Activated CD4-positive, alpha-beta T cell treated with anti-CD3 and anti-CD28 coated beads for 1 hour (primary cell): ENCODE measurements at regions not wholly inside any gene's neighbourhood (a gene's known extent, or its start where the extent isn't known, plus 50 kb on each side); places are given as distances from the start of the nearest gene placed in this dataset.
"Not testable (repeated sequence)": the region's sequence is repeated elsewhere in the genome, so short reads cannot be mapped to it uniquely, and the experiment has no call there.

ENCODE experiments used
- DNase-seq: peaks from one replicate; pipeline ENCODE4 v3.0.0-alpha.2; 2020

DNA sequence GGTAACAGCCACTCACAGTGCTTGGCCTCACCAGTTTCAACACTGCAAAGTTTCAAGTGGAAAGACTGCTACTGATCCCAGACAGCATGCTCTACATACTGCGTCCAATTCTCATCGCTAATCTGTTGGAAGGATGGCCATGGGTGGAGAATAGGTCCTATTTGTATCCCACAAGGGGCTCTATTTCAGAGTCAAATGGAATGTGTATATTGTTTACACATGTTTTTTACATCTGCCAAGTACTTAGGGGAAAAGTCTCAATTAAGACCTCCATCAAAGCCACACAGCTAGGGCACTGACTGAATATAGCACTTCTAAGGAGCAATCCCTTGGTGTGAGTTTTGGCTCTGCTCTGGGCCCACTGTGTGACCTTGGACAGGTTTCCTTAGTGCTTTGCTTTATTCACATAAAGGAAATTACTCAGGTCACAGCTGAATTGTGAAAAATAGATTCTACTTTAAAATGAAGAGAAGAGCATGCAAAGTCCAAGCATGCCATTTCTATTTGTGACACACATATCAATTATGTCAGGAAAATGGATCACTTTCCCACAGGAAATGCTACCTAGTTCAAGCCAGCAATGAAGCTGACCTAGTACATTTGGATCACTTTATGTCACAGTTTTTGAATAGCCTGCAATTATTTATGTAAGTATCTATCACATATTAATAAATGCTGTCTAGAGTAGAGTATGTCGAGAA lies 112.9 kb upstream of the STK17B start:
- DNase-seq = no peak

DNA sequence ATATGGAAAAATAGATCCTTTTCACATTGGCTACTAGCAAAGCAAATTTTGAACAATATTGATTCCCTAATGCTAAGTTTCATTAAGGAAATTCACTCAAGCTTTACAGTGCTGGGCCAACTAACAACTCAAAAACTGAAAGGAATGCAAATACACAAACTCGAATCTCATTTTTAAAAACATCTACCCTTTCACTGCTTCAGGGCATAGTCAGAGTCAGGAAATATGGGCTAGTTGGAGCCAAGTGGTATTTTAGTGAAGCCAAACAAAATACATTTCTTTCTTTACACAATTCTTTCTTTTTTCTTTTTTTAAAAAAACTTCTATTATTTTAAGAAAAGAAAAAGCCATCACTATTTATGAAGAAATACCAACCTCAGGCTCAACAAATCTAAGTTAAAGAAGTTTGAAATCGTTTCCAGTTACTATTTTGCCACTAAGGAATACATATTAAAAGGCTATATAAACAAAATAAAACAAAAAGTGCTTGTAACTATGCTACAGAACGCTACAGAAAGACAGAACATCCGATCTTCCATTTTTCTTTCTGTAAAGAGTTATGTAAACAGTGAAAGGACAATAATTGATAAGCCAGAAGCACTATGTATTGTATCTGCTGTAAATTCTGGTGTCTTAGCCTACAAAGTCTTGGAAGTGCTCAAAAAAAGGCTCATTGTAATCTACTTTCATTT lies 113.6 kb upstream of the STK17B start:
- DNase-seq = no peak

DNA sequence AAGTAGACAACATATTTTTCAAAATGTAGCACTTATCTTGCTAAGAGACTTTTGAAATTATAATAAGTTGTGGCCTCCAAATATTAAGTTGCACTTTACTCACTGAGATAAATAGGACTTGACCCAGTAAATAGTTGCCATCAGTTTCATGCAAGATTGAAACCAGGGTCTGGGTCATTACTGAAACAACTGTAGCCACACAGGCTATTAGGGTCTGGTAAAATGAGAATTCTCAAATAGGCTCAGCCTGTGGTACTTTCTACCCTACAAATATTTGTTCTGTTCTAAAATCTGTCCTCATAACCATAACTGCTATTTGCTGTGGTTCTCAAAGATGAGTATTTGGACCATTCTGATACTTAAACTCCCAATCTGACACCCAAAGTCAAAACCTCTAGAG lies 115.4 kb upstream of the STK17B start:
- no peak for DNase-seq

DNA sequence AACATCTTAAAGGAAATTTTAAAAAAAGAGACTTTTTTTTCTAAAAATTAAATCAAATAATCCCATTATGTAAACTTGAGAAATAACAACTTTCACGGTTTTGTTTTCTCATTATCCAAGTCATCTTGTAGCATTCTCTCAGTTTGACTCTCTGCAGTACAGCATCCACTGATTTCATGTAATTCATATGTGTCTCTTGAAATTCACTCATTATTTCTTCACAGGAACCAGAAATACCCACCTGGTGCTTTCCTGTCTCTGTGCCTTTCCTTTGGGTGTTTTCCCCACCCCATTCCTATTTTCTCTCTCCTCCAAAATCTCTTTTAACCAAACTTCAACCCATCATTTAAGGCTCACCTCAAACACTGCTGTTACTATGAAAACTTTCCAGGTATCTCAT lies 116.1 kb upstream of the STK17B start:
- no peak for DNase-seq

DNA sequence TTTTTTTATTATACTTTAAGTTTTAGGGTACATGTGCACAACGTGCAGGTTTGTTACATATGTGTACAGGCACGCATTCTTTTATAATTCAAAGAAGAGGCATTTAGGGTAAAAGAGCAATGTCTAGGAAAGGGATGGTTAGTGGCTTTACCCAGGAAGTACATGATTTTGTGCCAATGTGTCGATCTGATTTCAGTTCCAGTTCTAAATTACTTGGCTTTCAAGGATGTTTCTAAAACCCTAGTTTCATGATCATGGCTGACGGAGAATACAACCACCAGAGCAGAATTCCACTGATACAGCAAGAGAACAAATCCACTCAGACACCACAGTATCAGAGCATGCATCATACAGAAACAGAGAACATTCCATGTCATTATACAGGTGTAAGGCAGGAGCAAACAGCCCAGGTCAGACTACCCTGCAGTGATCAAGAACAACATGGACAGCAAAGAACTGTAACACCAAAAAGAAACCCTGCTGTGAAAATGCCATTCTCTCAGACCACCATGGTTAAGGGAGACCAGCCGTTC lies 116.7 kb upstream of the STK17B start:
- DNase-seq = no peak

DNA sequence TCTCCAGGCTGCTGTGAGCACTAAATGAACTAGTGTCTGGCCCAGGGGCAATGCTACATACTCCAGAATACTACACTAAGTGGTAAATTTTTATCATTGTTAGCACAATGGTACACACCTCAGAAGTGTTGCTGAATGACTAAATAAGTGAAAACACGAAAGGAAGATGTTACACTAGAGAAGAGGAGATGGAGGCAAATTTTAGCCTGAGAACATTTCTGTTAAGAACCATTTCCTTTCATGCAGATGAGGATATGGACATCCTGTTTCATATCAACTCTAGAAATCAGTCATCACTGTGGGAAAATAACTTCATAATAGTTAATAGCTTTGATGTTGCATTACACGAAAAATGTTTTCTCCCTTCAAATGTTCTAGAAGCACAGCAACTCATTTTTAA lies 117.6 kb upstream of the STK17B start:
- no peak for DNase-seq

DNA sequence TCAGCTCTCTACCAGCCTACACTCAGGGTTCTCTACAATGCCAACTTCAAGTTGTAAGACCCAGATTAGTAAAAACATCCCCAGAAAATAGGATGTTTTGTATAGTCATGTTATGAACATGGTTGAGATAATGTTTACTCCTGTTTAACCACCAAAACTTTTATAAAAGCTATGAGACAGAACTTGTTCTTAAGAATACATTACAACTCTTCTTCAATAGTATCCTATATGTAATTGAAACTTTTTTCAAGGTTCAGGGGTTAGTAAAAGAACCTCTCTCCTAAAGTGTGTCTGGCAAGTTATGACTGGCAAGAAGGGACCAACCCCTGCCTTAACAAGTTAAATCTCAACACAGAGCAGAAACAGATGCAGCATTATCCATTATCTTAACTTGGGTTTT lies 118.8 kb upstream of the STK17B start:
- no peak for DNase-seq

DNA sequence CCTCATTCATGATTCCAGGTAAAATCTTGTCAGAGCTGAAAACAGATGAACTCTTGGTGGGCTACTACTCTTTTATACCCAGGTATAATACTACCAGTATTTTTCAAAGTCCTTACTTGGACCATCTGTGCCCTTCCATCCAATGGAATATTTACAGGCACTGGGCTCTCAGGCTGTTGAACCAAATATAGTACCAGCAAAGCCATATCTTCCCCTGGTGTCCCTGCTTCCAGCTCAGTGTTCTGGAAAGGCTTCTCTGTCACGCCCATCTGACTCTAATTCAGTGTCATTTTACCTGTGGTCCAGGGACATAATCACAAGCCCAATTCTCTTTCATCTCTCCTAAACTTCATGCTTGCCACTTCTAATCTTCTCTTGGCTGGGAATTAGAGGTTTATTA lies 119.2 kb upstream of the STK17B start:
- no peak for DNase-seq

DNA sequence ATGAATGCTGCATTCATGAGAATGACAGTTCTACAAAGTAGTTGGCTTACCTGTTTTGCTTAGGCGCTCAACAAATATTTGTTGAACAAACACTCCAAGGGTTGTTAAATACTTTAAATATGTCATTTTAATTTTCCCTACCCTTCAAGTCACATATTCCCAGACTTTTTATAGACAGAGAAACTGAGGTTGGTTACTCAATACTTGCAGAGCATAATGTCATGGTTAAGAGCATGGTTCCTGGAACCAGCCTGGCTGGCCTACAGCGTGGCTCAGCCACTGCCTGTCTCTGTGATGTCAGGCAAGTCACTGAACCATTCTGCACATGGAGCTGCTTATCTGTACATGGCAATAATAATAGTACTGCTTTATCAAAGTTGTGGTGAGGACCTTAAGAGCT lies 120.0 kb upstream of the STK17B start:
- no peak for DNase-seq

DNA sequence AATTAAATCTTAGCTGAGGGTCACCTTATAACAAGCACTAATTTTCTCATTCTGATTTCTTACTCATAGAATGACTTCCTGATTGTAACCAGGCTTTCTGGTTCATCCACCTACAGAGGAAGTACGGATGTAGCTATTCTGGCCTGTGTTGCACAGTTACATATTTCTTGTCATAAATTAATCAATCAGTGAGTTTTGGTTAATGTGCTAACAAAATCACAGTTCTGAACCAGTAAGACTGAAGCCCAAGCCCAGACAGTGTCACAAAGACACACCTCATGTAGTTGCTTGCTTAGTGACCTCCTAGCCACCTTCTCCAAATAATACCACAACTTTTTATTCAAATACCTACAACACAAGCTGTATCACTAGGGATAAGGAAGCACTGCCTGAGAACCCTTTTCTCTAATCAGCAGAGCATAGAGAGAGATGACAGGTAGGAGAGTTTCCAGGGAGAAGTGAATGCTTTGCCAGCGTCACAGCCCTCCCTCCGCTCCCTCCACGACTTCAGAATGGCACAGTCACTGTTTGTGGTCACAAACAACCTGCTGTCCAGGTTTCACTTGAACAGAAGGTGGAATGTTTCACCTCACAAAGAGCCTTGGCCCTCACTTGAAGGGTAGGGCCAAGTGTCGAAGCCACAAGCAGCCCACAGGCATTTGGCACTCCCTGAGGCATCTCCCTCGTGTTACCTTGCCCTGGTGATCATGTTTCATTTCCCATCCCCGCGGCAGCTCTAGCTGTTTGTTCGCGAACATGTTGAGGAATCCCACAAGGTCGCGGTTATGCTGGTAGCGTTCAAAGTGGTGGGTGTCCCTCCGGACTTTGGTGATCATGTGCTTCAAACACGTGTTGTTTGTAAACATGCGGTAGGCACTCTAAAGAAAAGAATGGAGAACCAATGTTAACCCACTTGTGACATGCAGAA lies 120.8 kb upstream of the STK17B start:
- no peak for DNase-seq

DNA sequence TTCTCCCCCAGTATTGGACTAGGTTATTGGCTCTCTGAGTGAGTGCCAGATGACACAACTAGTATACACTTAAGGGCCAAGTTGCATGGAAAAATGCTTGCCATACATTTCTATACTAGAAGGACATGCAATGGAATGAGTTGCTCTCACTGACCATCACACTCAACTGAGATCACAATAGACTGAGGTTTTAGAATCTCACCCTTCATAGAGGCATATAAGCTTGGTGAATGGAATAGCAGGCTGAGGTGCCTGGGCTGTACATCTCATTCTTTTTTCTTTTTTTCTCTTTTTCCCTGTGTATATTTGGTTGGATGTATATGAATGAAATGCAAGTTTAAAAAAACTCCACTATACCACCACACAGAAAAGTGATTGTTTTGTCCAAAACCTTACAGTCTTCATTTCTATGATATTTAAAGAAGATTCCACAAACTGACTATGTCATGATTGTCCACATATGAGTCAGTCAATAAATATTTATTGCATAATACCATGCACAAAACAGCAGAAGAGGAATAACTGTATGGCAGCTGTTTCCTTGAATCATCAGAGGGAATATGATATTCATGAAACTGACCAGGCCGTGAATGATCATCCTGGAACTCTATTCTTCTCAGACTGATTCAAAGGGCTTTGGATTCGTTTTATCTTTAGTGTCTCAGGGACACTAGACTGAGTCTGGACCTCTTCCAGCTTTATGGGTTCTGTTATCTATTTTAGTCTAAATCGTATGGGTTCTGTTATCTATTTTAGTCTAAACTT lies 122.6 kb upstream of the STK17B start:
- DNase-seq = no peak

DNA sequence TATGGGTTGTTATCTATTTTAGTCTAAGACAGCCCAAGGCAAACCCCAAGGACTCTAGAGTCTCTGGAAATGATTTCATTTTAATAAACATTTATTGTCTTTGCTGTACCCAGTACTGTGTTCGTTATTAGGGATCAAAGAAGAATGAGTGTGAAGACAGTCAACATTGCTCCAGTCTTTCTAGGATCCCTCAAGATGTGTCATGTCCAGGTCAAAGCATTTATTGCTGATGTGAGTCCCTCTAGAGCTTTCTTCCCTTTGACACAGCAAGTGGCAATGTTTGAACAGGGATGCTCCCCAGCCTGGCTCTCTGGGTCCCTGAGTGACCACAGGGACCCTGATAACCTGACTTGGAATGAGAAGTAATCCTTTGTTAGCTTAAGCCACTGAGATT lies 123.1 kb upstream of the STK17B start:
- DNase-seq = no peak

DNA sequence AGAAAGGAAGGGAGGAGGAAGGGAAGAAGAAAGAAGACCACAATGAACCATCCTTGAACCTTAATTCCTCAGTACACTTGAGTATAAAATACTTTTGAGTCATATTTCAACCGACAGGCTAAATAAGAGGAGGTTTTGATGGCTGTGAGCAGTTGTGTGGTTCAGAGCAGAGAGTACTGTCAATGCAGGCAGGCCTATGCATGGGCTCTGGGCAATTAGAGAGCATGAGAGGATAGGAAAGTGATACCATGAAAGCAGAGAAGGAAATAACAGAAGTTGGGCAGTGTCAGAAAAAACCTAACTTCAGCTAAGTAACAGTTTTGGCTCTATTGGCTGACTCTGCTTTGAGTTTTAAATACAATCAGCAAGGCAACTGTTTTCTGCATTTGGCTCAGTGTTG lies 123.6 kb upstream of the STK17B start:
- no peak for DNase-seq

DNA sequence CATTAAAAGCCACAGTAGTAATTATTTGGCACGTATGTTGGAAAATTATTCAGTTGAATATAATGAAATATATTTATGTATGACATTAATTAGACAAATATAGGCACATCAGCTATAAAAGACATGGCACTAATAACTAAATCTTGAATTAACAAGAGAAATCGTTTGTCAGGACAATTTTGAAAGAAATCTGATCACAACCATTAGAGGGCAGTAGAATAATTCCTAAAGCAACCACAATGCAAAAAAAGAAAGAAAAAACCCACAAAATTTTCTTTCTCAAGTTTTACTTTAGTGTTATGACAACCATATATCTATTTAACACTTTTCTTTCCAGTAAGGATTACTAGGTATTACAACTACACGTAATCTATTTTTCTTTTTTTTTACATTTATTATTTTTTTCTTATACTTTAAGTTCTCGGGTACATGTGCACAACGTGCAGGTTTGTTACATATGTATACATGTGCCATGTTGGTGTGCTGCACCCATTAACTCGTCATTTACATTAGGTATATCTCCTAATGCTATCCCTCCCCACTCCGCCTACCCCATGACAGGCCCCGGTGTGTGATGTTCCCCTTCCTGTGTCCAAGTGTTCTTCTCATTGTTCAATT lies 126.8 kb upstream of the STK17B start:
- not testable (repeated sequence) for DNase-seq

DNA sequence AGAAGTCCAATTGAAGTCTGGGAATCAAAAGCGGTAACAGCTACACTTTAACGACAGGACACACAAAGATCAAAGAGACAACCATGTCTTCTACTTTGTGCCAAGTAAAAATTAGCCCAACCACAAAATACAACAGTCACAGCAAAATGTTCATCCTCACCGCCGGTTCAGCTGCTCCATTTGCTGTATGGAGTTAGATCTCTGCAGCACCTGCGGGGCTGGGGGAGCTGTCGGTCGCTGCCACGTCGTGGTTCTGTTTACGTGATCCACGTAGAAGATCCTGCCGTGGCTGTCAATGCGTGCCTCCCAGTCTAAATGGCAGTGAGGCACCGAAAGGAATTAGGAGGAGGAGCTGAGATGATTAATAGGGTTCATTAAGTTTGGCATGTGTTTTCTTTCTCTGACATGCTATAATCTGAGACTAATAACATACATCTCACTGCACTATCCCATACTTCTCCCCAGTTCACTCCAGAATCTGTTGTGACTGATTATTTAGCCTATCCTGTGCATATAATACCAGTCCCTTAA lies 136.5 kb upstream of the STK17B start:
- no peak for DNase-seq

DNA sequence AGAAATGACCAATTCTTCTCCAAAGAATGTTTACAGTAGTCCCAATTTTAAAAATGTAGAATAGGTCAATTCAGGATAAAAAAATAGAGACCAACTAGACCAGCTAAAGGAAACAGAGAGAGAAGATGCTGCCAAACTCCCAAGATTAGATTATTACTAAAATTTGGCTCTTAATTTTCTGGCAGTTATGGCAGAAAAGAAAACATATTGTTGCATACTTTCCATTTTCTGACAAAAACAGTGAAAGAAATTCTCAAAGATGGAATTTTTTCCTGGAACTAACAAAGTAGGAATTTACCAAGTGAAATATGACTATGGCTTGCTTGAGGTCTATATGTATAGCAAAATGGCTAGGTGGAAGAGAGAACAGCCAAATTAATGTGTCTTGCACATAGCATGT lies 138.3 kb upstream of the STK17B start:
- DNase-seq = no peak

DNA sequence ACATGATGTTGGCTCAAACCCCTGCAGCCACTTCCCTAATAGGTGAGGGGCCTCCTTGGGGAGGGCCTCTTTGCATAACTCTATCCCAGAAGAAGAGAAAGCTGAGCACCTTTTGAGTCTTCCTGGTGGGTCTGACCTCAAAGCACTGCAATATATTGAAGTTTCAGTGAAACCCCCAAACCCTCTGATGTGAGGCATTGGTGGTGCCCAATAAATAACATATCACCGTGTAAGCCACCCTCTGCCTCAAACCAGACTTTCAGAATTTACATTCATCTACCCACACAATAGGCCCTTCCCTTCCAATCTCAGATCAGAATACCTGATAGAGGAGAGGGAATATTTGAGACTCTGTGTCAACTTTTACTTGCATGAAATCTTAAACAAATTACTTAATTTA lies 142.8 kb upstream of the STK17B start:
- DNase-seq = no peak

DNA sequence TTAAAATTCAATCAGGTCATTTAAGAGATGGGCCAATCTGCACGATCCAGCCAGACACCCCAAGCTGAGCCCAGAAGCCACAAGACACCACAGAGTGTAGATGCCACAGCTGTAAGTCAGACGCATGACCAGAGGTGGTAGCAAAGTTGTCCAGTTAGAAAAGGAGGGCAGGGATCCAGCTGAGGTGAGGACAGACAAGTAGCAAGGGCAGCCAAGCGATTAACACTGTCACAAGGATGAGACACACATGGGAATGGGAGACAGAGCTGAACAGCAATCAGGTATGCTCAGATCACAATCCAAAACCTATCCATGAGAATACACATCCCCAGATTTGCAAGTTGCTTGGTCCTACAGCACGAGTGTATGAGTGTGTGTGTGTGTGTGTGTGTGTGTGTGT lies 143.4 kb upstream of the STK17B start:
- DNase-seq = no peak

DNA sequence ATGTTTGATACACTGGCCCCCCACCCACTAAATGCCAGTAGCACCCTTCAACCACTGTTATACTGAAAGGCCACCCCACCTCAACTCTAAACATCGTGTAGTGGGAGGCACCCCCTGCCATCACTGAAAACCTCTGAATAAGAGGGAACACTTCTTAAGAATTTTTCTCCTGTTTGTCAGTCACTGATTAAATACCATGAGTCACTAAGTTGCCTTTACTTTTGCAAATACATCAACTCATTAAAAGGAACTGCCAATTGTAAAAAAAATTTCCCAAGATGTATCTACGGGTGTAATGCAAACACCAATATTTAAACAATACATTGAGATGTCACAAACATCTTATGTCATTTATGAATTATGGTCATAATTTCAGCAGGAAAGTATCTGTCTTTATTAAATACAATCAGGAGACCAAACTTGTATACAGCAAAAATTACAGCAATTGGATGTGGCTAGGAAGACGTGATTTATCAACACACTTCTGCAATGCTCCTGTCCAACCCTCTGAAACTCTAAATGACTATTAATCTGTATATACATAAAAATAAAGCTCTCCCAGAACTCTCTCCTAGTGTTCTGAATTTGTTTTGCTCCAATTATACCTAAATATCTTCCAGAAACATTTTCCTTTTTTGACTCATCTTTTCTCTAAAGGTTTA lies 144.1 kb upstream of the STK17B start:
- DNase-seq = no peak

DNA sequence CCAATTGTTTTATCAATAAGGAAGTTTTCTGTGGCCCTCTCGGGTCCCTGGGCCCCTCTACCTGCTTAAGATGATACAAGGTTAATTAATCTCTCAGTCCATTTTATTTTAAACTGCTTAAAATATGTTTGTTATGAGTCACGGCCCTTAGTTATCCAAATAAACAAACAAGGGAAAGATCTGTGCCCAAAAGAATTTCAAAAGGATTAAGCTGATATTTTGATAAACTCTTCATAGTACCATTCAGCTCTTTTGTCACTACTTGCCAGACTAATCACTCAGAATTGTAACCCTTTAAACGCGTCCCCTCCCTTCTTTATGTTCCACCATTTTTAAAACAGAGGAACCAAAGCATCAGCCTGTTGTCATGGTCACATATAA lies 144.7 kb upstream of the STK17B start:
- DNase-seq = no peak
